B cell (primary cell): ENCODE measurements at regions not wholly inside any gene's neighbourhood (a gene's known extent, or its start where the extent isn't known, plus 50 kb on each side); places are given as distances from the start of the nearest gene placed in this dataset.

Source experiments
- EZH2 ChIP-seq: IDR thresholded peaks from 2 replicates; pipeline ENCODE4 v1.6.1; 2012; ENCODE audit warnings: borderline replicate concordance, low read depth, mild to moderate bottlenecking, moderate library complexity, low read length; ENCODE audit not compliant: insufficient read depth, poor library complexity, severe bottlenecking
- TF ChIP-seq, protein P1 (sequence below): fragments of 200-600 bp; IDR thresholded peaks from one replicate; pipeline ENCODE4 v1.8.0; 2022; ENCODE audit warnings: antibody characterized with exemption, mild to moderate bottlenecking

DNA sequence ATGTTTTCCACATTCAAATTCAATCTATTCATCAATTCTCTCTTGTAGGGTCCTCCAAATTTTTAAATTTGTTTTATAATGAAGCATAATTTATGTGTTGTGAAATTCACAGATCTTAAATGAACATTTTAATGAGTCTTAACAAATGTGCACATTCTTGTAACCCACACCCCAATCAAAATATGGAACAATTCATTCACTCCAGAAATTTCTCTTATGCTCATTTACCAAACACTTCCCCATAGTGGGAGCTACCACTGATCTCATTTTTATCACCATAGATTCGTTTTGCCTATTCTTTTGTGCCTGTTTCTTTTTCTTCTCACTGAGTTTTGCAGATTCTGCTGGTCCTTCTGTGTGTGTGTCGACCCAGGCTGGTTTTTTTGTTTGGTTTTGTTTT, 664.1 kb downstream of the EFNB2 start:
- TF ChIP-seq, protein P1, sequence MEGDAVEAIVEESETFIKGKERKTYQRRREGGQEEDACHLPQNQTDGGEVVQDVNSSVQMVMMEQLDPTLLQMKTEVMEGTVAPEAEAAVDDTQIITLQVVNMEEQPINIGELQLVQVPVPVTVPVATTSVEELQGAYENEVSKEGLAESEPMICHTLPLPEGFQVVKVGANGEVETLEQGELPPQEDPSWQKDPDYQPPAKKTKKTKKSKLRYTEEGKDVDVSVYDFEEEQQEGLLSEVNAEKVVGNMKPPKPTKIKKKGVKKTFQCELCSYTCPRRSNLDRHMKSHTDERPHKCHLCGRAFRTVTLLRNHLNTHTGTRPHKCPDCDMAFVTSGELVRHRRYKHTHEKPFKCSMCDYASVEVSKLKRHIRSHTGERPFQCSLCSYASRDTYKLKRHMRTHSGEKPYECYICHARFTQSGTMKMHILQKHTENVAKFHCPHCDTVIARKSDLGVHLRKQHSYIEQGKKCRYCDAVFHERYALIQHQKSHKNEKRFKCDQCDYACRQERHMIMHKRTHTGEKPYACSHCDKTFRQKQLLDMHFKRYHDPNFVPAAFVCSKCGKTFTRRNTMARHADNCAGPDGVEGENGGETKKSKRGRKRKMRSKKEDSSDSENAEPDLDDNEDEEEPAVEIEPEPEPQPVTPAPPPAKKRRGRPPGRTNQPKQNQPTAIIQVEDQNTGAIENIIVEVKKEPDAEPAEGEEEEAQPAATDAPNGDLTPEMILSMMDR: no peak
- TF ChIP-seq EZH2: no peak
